ENCODE measurements at regions not wholly inside any gene's neighbourhood (a gene's known extent, or its start where the extent isn't known, plus 50 kb on each side); places are given as distances from the start of the nearest gene placed in this dataset.

DNA sequence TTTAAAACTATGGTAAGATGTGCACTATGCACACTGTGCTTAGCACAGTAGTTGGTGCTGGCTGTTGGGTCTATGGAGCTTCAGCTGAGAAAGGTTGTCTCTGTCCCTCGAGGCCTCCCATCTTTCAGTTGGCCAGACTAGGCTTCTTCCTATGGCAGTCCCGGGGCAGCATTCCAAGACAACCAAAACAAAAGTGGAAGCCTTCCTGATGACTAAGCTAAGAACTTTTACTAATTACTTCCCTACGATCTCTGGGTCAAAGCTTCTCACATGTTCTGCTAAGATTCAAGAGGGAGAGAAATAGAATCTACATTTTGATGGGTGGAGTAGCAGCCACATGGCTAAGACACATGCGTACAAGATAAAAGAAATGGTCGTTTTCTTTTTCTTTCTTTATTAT is 342.8 kb downstream of the TUSC7 start (continued):
- TF ChIP-seq, protein P1, sequence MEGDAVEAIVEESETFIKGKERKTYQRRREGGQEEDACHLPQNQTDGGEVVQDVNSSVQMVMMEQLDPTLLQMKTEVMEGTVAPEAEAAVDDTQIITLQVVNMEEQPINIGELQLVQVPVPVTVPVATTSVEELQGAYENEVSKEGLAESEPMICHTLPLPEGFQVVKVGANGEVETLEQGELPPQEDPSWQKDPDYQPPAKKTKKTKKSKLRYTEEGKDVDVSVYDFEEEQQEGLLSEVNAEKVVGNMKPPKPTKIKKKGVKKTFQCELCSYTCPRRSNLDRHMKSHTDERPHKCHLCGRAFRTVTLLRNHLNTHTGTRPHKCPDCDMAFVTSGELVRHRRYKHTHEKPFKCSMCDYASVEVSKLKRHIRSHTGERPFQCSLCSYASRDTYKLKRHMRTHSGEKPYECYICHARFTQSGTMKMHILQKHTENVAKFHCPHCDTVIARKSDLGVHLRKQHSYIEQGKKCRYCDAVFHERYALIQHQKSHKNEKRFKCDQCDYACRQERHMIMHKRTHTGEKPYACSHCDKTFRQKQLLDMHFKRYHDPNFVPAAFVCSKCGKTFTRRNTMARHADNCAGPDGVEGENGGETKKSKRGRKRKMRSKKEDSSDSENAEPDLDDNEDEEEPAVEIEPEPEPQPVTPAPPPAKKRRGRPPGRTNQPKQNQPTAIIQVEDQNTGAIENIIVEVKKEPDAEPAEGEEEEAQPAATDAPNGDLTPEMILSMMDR (IDR thresholded peaks at IDR 0.05; ENCODE audit: control extremely low read depth in 1 of 3, insufficient read depth in 1 of 3, low read depth in 1 of 3, low read length in 3 of 3), result no peak
- TF ChIP-seq CBX8 (IDR thresholded peaks at IDR 0.05; ENCODE audit: borderline replicate concordance, low read depth, low read length), result no peak
- TF ChIP-seq, protein P2, sequence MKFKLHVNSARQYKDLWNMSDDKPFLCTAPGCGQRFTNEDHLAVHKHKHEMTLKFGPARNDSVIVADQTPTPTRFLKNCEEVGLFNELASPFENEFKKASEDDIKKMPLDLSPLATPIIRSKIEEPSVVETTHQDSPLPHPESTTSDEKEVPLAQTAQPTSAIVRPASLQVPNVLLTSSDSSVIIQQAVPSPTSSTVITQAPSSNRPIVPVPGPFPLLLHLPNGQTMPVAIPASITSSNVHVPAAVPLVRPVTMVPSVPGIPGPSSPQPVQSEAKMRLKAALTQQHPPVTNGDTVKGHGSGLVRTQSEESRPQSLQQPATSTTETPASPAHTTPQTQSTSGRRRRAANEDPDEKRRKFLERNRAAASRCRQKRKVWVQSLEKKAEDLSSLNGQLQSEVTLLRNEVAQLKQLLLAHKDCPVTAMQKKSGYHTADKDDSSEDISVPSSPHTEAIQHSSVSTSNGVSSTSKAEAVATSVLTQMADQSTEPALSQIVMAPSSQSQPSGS (IDR thresholded peaks at IDR 0.05; ENCODE audit: low read length), result no peak
- TF ChIP-seq KDM4A (IDR thresholded peaks at IDR 0.05; ENCODE audit: low read depth, low read length, severe bottlenecking), result no peak
- TF ChIP-seq CHD1 (IDR thresholded peaks at IDR 0.05; ENCODE audit: low read depth, low read length), result no peak
- no peak for TF ChIP-seq NANOG (IDR thresholded peaks at IDR 0.05; ENCODE audit: insufficient read depth, low read depth, low read length, poor library complexity, severe bottlenecking)
- TF ChIP-seq BACH1 (IDR thresholded peaks at IDR 0.05; ENCODE audit: low read length), result no peak
